HUES64 (cell line): ENCODE measurements at regions not wholly inside any gene's neighbourhood (a gene's known extent, or its start where the extent isn't known, plus 50 kb on each side); places are given as distances from the start of the nearest gene placed in this dataset.

Experiments
- H3K27ac ChIP-seq: 2 replicates; pipeline ENCODE4 v1.7.0; 2013; ENCODE audit warnings: low read depth, low read length, inconsistent platforms
- H3K27me3 ChIP-seq: 2 replicates; pipeline ENCODE4 v1.6.1; 2013; ENCODE audit warnings: mild to moderate bottlenecking, low read length; ENCODE audit not compliant: insufficient read depth
- H3K36me3 ChIP-seq: 2 replicates; pipeline ENCODE4 v1.6.1; 2013; ENCODE audit warnings: mild to moderate bottlenecking, low read length; ENCODE audit not compliant: insufficient read depth
- H3K4me1 ChIP-seq: 2 replicates; pipeline ENCODE4 v1.6.1; 2013; ENCODE audit warnings: mild to moderate bottlenecking, low read length, moderate library complexity; ENCODE audit not compliant: insufficient read depth
- H3K4me3 ChIP-seq: 2 replicates; pipeline ENCODE4 v1.5.1; 2013; ENCODE audit warnings: mild to moderate bottlenecking, low read length, moderate library complexity
- H3K9ac ChIP-seq: 2 replicates; pipeline ENCODE4 v1.6.1; 2013; ENCODE audit warnings: mild to moderate bottlenecking, low read depth, low read length
- H3K9me3 ChIP-seq: 2 replicates; pipeline ENCODE4 v1.6.1; 2013; ENCODE audit warnings: low read depth, low read length; ENCODE audit not compliant: insufficient read depth
- WGBS: fragments of 150-250, 120-280 bp; methylation state at CpG from one replicate; pipeline ENCODE4 v1.1.7; 2013; ENCODE audit warnings: missing lambda C conversion rate; 5-methylcytosine and 5-hydroxymethylcytosine counted together

DNA sequence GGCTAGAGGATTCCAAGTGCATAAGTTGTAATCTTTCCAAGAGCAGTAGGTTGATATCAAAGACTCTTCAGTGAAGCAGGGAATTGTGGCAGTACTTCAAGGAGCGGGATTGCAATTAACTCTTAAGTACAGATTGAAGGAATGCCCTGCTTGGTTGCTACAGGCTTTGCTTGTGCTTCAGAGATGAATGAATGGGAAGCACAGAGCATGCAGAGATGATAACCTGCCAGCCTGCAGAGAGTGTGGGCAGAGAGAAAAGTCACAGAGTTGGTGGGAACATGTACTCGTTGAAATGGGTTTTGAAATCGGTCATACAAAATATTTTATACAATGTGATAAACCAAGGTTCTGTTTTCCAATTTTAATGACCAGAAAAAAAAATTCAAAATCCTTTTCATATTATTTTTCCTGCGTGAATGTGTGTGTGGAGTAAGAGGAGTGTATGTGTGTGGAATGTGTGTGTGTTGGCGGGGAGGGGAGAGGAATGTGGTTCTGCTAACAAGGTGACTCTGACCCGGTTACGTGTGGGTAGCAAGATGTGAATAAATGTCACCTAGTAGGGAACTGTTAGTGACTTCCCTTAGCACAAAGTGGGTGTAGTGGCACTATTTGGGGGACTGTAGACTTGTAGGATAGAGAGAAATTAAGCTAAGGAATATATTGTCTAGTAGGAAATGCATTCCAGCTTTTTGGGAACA, 697.8 kb downstream of the GATA3 start:
- WGBS: 90% methylated on average over 5 of the region's 7 CpGs
- H3K9ac ChIP-seq: no peak overlapping the region
- H3K27ac ChIP-seq: no peak overlapping the region
- H3K4me1 ChIP-seq: no peaks in the 10 kb centered on the region
- H3K36me3 ChIP-seq: no peaks in the 10 kb centered on the region
- H3K9me3 ChIP-seq: no peaks in the 10 kb centered on the region
- H3K27me3 ChIP-seq: no peaks in the 10 kb centered on the region
- H3K4me3 ChIP-seq: no peak overlapping the region

DNA sequence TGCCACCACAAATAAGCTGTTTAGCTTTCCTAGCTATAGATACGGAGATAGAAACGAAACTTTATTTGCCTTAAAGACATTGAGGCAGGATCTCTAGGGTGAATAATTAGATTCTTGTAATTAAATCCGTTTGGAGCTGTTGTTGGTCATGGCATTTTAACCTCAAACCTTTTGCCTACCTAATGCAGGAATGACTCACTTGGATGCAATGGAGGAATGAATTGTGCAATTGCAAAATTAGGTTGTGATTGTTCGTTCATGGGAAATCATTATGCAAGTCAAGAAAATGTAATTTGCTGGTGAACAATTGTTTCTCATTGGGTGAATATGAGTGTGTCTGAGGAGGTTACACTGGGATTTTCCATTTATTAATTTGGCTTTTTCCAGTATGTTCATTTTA, 703.5 kb downstream of the GATA3 start:
- no peaks in the 10 kb centered on the region for H3K27me3 ChIP-seq
- H3K4me1 ChIP-seq: no peaks in the 10 kb centered on the region
- no peak overlapping the region for H3K27ac ChIP-seq
- 71% methylated on average over 4 of the region's 4 CpGs for WGBS
- no peaks in the 10 kb centered on the region for H3K9me3 ChIP-seq
- no peaks in the 10 kb centered on the region for H3K36me3 ChIP-seq
- H3K9ac ChIP-seq: no peak overlapping the region
- H3K4me3 ChIP-seq: no peak overlapping the region

DNA sequence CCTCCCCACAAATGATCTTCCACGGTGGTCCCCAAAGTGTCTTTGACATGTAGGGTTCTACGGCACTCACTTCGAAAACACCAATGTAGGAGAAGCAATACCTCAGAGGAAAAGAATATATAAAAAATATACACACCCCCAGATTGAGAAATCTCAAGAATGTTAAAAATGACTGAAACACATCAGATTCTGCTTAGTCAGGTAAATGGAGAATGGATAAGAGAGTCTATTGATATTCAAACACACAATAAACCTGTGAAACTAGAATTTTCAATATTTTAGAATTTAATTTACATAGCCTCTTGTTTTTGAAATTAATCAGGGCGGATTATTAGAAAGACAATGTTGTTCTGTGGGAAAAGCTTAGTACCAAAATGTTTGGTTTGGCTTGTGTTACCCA, 712.4 kb downstream of the GATA3 start:
- Histone ChIP-seq H3K9ac (no peak overlapping the region), H3K36me3 (no peaks in the 10 kb centered on the region), H3K4me1 (peaks cover 12% of the 10 kb centered on the region), H3K4me3 (no peak overlapping the region), H3K27ac (no peak overlapping the region), H3K9me3 (no peaks in the 10 kb centered on the region), H3K27me3 (no peaks in the 10 kb centered on the region)
- 100% methylated on average over 2 of the region's 4 CpGs for WGBS

DNA sequence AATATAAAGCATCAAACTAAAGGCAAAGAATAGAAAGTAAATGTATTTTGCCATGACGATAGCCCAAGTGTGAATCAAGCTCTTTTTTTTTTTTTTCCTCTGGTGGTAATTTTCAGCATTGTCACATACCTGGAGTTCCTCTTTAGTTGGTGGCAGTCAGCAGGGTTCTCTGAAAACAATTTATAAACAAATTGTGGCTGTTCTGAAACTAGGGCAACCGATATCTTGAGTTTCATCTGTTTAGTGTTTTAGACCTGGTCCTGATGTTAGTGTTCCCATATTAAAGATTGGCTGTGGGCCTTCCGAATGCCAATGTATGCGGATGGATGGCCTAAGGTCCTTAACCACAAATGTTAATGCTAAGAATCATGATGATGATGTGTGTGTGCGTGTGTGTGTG, 713.1 kb downstream of the GATA3 start:
- Histone ChIP-seq H3K4me1 (peaks cover 12% of the 10 kb centered on the region), H3K4me3 (no peak overlapping the region), H3K9ac (no peak overlapping the region), H3K27me3 (no peaks in the 10 kb centered on the region), H3K27ac (no peak overlapping the region), H3K9me3 (no peaks in the 10 kb centered on the region), H3K36me3 (no peaks in the 10 kb centered on the region)
- WGBS: 79% methylated on average over 5 of the region's 5 CpGs

DNA sequence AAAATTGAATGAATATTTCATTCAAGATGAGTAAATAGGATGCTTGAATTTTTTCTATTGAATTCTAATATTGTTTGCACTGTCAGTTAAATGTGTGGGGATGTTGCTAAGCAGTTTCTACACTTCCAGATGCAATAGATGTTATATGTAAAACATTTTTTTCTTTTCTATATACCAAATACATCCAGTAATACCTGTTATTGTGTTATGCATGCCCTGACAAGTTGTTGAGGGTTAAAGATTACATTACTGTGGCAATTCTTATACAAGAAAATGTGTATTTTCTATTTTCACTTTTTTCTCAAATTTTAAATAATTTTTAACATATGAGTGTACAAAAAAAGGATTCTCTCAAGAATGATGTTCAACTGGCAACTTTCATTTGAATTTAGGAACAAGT, 713.9 kb downstream of the GATA3 start:
- H3K9me3 ChIP-seq: no peaks in the 10 kb centered on the region
- no peaks in the 10 kb centered on the region for H3K36me3 ChIP-seq
- no peak overlapping the region for H3K4me3 ChIP-seq
- no peak overlapping the region for H3K9ac ChIP-seq
- no peaks in the 10 kb centered on the region for H3K27me3 ChIP-seq
- peaks cover 12% of the 10 kb centered on the region for H3K4me1 ChIP-seq
- no peak overlapping the region for H3K27ac ChIP-seq

DNA sequence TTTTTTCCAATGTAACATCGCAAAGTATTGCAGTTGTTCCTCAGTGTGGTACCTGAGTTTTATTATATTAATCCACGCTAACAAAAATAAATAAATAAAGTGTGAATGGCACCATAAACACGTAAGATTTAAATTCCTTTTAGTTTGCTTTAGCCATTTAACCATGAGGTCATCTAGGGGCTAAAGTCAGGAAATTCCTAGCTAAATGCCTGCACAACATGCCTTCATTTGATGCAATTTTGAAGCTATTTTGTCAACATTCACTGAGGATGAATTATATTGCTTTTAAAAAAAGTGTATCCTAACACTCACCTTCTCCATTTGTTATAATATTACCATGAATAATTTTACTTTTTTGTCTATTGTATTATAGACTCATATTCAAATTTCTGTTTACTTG, 714.4 kb downstream of the GATA3 start:
- WGBS: 80% methylated on average over 1 of the region's 3 CpGs
- Histone ChIP-seq H3K36me3 (no peaks in the 10 kb centered on the region), H3K9me3 (no peaks in the 10 kb centered on the region), H3K27ac (no peak overlapping the region), H3K9ac (no peak overlapping the region), H3K4me1 (peaks cover 12% of the 10 kb centered on the region), H3K27me3 (no peaks in the 10 kb centered on the region), H3K4me3 (no peak overlapping the region)

DNA sequence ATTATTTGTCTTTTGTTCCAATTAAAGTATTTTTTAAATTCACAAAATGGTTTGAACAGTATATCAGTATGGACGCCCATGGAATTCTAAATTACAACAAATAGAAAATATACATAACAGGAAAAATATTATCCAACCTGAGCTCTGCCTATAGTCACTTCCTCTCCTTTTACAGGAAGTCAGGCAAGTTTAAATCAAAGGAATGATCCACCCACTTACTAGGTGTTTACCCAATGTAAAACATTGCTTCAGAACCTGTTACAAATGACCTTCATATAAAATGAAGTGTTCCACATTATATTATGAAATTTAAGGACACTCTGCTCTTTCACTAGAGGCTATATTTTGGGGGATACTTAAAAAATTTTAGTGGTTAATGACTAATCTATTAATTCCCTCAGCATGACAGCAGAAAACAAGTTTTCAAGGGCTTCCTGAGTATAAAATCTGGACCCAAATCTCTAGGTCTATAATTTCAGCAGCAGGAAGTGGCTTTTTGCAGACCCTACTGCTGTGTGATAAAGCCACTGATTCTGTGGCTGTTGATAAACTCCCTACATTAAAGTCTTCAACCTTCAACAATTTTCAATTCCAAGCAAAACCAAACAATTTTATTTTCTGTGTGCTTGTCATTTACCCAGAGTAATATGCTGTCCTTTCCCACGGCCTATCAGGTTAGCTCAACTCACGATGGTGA, 722.6 kb downstream of the GATA3 start:
- no peaks in the 10 kb centered on the region for H3K27me3 ChIP-seq
- no peak overlapping the region for H3K9ac ChIP-seq
- no peaks in the 10 kb centered on the region for H3K9me3 ChIP-seq
- no peaks in the 10 kb centered on the region for H3K4me1 ChIP-seq
- no peak overlapping the region for H3K4me3 ChIP-seq
- no peaks in the 10 kb centered on the region for H3K36me3 ChIP-seq
- whole genome bisulfite sequencing: 95% methylated on average over 2 of the region's 3 CpGs
- H3K27ac ChIP-seq: no peak overlapping the region

DNA sequence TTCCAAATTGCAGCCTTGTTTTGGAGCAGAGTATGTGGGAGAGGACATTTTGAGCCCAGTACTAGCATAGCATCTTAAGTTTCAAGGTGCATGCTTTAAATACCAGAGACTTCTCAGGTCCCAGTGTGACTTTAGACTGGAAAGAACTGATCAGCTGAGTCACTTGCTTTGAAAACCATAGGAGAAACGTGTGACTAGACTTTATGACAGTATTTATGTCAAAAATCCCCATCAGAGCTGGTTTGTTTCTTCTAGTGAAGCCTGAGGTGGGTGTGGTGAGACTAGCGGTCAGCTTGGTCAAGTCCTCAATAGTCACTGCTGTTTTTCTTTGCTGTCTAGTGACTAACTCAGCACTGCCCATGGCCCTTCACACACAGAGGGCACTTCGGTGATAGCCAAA, 724.2 kb downstream of the GATA3 start:
- 74% methylated on average over 3 of the region's 3 CpGs for WGBS
- Histone ChIP-seq H3K27ac (no peak overlapping the region), H3K36me3 (no peaks in the 10 kb centered on the region), H3K4me3 (no peak overlapping the region), H3K9me3 (no peaks in the 10 kb centered on the region), H3K4me1 (no peaks in the 10 kb centered on the region), H3K9ac (no peak overlapping the region), H3K27me3 (no peaks in the 10 kb centered on the region)

DNA sequence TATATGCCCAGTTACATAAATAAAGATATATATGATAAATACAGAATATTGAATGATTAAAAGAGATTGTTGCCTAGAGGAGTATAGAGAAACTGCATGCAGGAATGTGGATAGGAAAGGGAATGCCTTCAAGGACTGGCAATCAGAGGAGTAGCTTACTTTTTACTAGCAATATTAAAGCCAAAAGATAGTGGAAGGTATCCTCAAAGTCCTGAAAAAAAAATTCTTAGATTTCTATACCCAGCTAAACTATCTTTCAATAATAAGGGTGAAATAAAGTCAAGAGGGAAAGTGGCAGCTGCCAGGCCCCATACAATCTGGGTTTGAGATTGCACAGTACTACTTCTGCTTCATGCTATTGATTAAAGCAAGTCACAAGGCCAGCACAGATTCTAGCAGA, 733.2 kb downstream of the GATA3 start:
- Histone ChIP-seq H3K9ac (no peak overlapping the region), H3K27ac (no peak overlapping the region), H3K4me1 (no peaks in the 10 kb centered on the region), H3K36me3 (no peaks in the 10 kb centered on the region), H3K9me3 (peaks cover 16% of the 10 kb centered on the region), H3K4me3 (no peak overlapping the region), H3K27me3 (no peaks in the 10 kb centered on the region)

DNA sequence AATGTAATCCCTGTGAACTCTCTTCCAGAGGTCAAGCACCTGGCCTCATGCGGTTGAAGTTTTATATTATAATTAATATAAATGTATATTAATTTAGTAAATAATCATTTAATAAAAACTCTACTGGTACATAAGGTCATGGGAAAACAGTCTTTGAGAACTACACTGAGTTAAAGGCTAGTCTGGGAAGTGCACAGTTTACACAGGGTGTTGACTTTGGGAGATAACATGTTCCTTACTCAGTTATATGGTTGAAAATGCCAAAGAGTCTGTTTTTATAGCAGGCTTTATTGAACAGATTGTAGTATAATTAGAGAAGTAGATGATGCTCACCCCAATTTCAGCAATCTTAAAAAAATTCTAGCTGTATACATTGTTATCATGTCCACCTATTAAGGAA, 735.9 kb downstream of the GATA3 start:
- peaks cover 16% of the 10 kb centered on the region for H3K9me3 ChIP-seq
- no peaks in the 10 kb centered on the region for H3K27me3 ChIP-seq
- no peaks in the 10 kb centered on the region for H3K4me1 ChIP-seq
- no peak overlapping the region for H3K27ac ChIP-seq
- no peak overlapping the region for H3K9ac ChIP-seq
- H3K4me3 ChIP-seq: no peak overlapping the region
- no CpG with 5 or more reads among the region's 1 CpG for WGBS
- no peaks in the 10 kb centered on the region for H3K36me3 ChIP-seq

DNA sequence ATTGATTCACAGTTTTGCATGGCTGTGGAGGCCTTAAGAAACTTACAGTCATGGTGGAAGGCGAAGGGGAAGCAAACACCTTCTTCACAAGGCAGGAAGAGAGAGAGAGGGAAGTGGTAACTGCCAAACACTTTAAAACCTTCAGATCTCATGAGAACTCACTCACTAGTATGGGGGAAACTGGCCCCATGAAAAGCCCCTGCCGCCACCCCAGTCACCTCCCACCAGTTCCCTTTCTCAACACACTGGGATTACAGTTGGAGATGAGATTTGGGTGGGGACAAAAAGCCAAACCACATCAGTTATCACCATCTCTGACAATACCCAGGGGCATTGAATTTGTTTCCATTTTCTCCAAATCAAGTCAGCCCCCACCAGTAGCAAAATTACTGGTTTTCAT, 740.4 kb downstream of the GATA3 start:
- Histone ChIP-seq H3K27ac (no peak overlapping the region), H3K4me1 (no peaks in the 10 kb centered on the region), H3K9me3 (no peaks in the 10 kb centered on the region), H3K36me3 (no peaks in the 10 kb centered on the region), H3K4me3 (no peak overlapping the region), H3K9ac (no peak overlapping the region), H3K27me3 (no peaks in the 10 kb centered on the region)
- WGBS: 100% methylated on average over 1 of the region's 2 CpGs

DNA sequence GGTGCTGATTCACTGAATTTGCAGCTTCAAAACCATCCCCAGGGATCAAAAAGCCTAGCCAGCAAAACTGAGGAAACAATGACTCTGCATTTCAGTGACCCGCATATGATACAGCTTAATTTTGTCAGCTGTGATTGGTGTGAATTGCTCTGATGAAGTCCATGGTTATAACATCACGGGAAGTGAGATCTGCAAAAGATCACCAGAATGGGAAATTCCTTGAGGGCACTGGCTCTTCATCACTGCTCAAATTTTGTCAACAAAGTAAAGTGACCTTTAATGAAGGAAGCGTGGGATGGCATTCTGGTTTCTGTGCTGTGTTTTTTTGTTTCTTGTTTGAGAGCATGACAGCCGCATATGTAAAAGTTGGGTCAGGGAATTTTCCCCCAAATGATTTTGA, 745.9 kb downstream of the GATA3 start:
- peaks cover 4% of the 10 kb centered on the region for H3K27me3 ChIP-seq
- peaks cover 4% of the 10 kb centered on the region; the same call in 1 of the 2 replicates for H3K4me1 ChIP-seq
- H3K9me3 ChIP-seq: no peaks in the 10 kb centered on the region
- H3K4me3 ChIP-seq: no peak overlapping the region
- 88% methylated on average over 4 of the region's 4 CpGs for WGBS
- H3K36me3 ChIP-seq: no peaks in the 10 kb centered on the region
- no peak overlapping the region for H3K27ac ChIP-seq
- H3K9ac ChIP-seq: no peak overlapping the region
